SU-DHL-6 (cell line): ENCODE measurements at regions not wholly inside any gene's neighbourhood (a gene's known extent, or its start where the extent isn't known, plus 50 kb on each side); places are given as distances from the start of the nearest gene placed in this dataset.
"Not testable (repeated sequence)": the region's sequence is repeated elsewhere in the genome, so short reads cannot be mapped to it uniquely, and the experiment has no call there.

ENCODE experiments used
- H2AFZ ChIP-seq: fragments of 200-600 bp; sonication (generic); 2 replicates; pipeline ENCODE4 v1.6.1; 2014; ENCODE audit warnings: low read depth, mild to moderate bottlenecking, moderate library complexity, mixed read lengths, antibody characterized with exemption, low read length; ENCODE audit not compliant: severe bottlenecking
- H3F3A ChIP-seq: fragments of 200-600 bp; shearing (Covaris generic); 2 replicates; pipeline ENCODE4 v1.6.0; 2016; ENCODE audit warnings: antibody characterized with exemption, mild to moderate bottlenecking; ENCODE audit not compliant: insufficient read depth
- H3K27ac ChIP-seq: fragments of 200-600 bp; sonication (generic); 2 replicates; pipeline ENCODE4 v1.5.1; 2016; ENCODE audit warnings: low read depth, mild to moderate bottlenecking, low read length, moderate library complexity, mixed read lengths
- H3K27me3 ChIP-seq: fragments of 200-600 bp; sonication (generic), shearing (Covaris generic); 2 replicates; pipeline ENCODE4 v1.6.0; 2014; ENCODE audit warnings: mild to moderate bottlenecking, low read length
- H3K36me3 ChIP-seq: fragments of 200-600 bp; sonication (generic); 2 replicates; pipeline ENCODE4 v1.6.1; 2014; ENCODE audit warnings: mild to moderate bottlenecking, low read length, mixed read lengths
- H3K4me2 ChIP-seq: fragments of 300-600, 200-600 bp; shearing (Covaris generic), sonication (generic); 2 replicates; pipeline ENCODE4 v1.6.0; 2014; ENCODE audit warnings: low read length, low read depth, mild to moderate bottlenecking; ENCODE audit not compliant: poor library complexity, severe bottlenecking
- H3K4me3 ChIP-seq: fragments of 200-600 bp; sonication (generic); 2 replicates; pipeline ENCODE4 v1.5.1; 2014; ENCODE audit warnings: antibody characterized with exemption, low read length, mild to moderate bottlenecking, mixed read lengths; ENCODE audit not compliant: insufficient read depth, poor library complexity, severe bottlenecking
- H3K79me2 ChIP-seq: fragments of 200-600 bp; sonication (generic); 2 replicates; pipeline ENCODE4 v1.6.1; 2014; ENCODE audit warnings: mild to moderate bottlenecking, low read length, moderate library complexity; ENCODE audit not compliant: insufficient read depth
- H3K9ac ChIP-seq: fragments of 200-600 bp; sonication (generic); 2 replicates; pipeline ENCODE4 v1.7.0; 2014; ENCODE audit warnings: mild to moderate bottlenecking, low read length
- H3K9me2 ChIP-seq: fragments of 200-600 bp; sonication (generic); replicated peaks from 2 replicates; pipeline ENCODE4 v1.6.1; 2014; ENCODE audit warnings: low read length; ENCODE audit not compliant: insufficient read depth
- H3K9me3 ChIP-seq: fragments of 200-600 bp; sonication (generic); 2 replicates; pipeline ENCODE4 v1.6.1; 2014; ENCODE audit warnings: low read length, mixed read lengths; ENCODE audit not compliant: insufficient read depth
- H4K20me1 ChIP-seq: fragments of 200-600 bp; sonication (generic); 2 replicates; pipeline ENCODE4 v1.6.1; 2014; ENCODE audit warnings: low read depth, mild to moderate bottlenecking, antibody characterized with exemption, low read length, moderate library complexity, mixed read lengths
- CTCF ChIP-seq: fragments of 200-600 bp; sonication (generic); IDR thresholded peaks from one replicate; pipeline ENCODE4 v1.5.1; 2017; ENCODE audit warnings: antibody characterized with exemption, mild to moderate bottlenecking, low read length, moderate library complexity; ENCODE audit not compliant: insufficient read depth, poor library complexity, severe bottlenecking
- EZH2phosphoT487 ChIP-seq: fragments of 200-600 bp; sonication (generic), shearing (Covaris generic); conservative IDR thresholded peaks from 2 replicates; pipeline ENCODE4 v1.6.1; 2018; ENCODE audit warnings: mild to moderate bottlenecking, antibody characterized with exemption, low read length, moderate library complexity, mixed read lengths

- H3K27me3 ChIP-seq = no peaks in the 10 kb centered on the region
- no peak overlapping the region for H3K4me2 ChIP-seq
- no peak overlapping the region for H2AFZ ChIP-seq
- no peak overlapping the region for H3K27ac ChIP-seq
- no peak overlapping the region for H3K9ac ChIP-seq
- no peaks in the 10 kb centered on the region for H3K79me2 ChIP-seq
- no peaks in the 10 kb centered on the region for H3K36me3 ChIP-seq
- H3K9me3 ChIP-seq = no peaks in the 10 kb centered on the region
- no peak overlapping the region for H3K4me3 ChIP-seq
- no peaks in the 10 kb centered on the region for H3K9me2 ChIP-seq
- no peak for TF ChIP-seq CTCF
- no peak for TF ChIP-seq EZH2phosphoT487
- no peaks in the 10 kb centered on the region for H3F3A ChIP-seq
- no peaks in the 10 kb centered on the region for H4K20me1 ChIP-seq
Measured at GRCh38 chr2:146385031-146385430, 1459.8 kb upstream of the ACVR2A start.

- no peaks in the 10 kb centered on the region for H3K79me2 ChIP-seq
- no peaks in the 10 kb centered on the region for H3F3A ChIP-seq
- H3K9me3 ChIP-seq = no peaks in the 10 kb centered on the region
- no peak for TF ChIP-seq EZH2phosphoT487
- no peak for TF ChIP-seq CTCF
- no peak overlapping the region for H3K4me3 ChIP-seq
- no peaks in the 10 kb centered on the region for H3K36me3 ChIP-seq
- H4K20me1 ChIP-seq = no peaks in the 10 kb centered on the region
- no peak overlapping the region for H3K9ac ChIP-seq
- H3K27me3 ChIP-seq = no peaks in the 10 kb centered on the region; the same call in 1 of the 2 replicates
- no peak overlapping the region for H3K4me2 ChIP-seq
- no peaks in the 10 kb centered on the region for H3K9me2 ChIP-seq
- no peak overlapping the region for H3K27ac ChIP-seq
- no peak overlapping the region for H2AFZ ChIP-seq
Measured at GRCh38 chr2:146376511-146377064, 1468.2 kb upstream of the ACVR2A start.

- no peak overlapping the region for H2AFZ ChIP-seq
- TF ChIP-seq EZH2phosphoT487 (no peak), CTCF (no peak)
- no peaks in the 10 kb centered on the region; the same call in 1 of the 2 replicates for H3K27me3 ChIP-seq
- H3K4me3 ChIP-seq = no peak overlapping the region
- H3K27ac ChIP-seq = no peak overlapping the region
- H3K79me2 ChIP-seq = no peaks in the 10 kb centered on the region
- no peaks in the 10 kb centered on the region for H3K9me3 ChIP-seq
- H3K9ac ChIP-seq = no peak overlapping the region
- no peaks in the 10 kb centered on the region for H3K36me3 ChIP-seq
- H4K20me1 ChIP-seq = no peaks in the 10 kb centered on the region
- H3F3A ChIP-seq = no peaks in the 10 kb centered on the region
- no peaks in the 10 kb centered on the region for H3K9me2 ChIP-seq
- H3K4me2 ChIP-seq = no peak overlapping the region
Measured at GRCh38 chr2:146374505-146374904, 1470.3 kb upstream of the ACVR2A start.

GRCh38 chr2:146371364-146371763 lies 1473.5 kb upstream of the ACVR2A start:
- H3K27ac ChIP-seq, H3K36me3 ChIP-seq, H3K4me2 ChIP-seq, H3K27me3 ChIP-seq, H3F3A ChIP-seq, H2AFZ ChIP-seq, H3K9ac ChIP-seq, H3K4me3 ChIP-seq, H4K20me1 ChIP-seq, H3K9me3 ChIP-seq, H3K9me2 ChIP-seq, H3K79me2 ChIP-seq: not testable (repeated sequence)
